Skeletal muscle cell (primary cell): ENCODE measurements at regions not wholly inside any gene's neighbourhood (a gene's known extent, or its start where the extent isn't known, plus 50 kb on each side); places are given as distances from the start of the nearest gene placed in this dataset.
"Not testable (repeated sequence)": the region's sequence is repeated elsewhere in the genome, so short reads cannot be mapped to it uniquely, and the experiment has no call there.

Source experiments
- DNase-seq: peaks from one replicate; pipeline ENCODE4 v3.0.0-alpha.2; 2010; ENCODE audit warnings: low read depth
- H3K4me3 ChIP-seq: 2 replicates; pipeline ENCODE4 v1.5.1; 2011; ENCODE audit warnings: low read depth, mild to moderate bottlenecking, control low read depth, low read length, moderate library complexity

GRCh38 chr14:48274826-48275225, 599.4 kb upstream of the MDGA2 start:
- DNase-seq = no peak
- H3K4me3 ChIP-seq = no peak overlapping the region

GRCh38 chr14:48267926-48268325, 592.5 kb upstream of the MDGA2 start:
- H3K4me3 ChIP-seq, DNase-seq: not testable (repeated sequence)

- H3K4me3 ChIP-seq, DNase-seq: not testable (repeated sequence)
Measured at GRCh38 chr14:48266201-48266600, 590.8 kb upstream of the MDGA2 start.

GRCh38 chr14:48261436-48261835, 586.0 kb upstream of the MDGA2 start:
- H3K4me3 ChIP-seq = no peak overlapping the region
- no peak for DNase-seq

- not testable (repeated sequence) for H3K4me3 ChIP-seq, DNase-seq
Measured at GRCh38 chr14:48260394-48261295, 585.2 kb upstream of the MDGA2 start.

GRCh38 chr14:48259876-48260275, 584.5 kb upstream of the MDGA2 start:
- not testable (repeated sequence) for H3K4me3 ChIP-seq, DNase-seq

GRCh38 chr14:48259232-48259631, 583.8 kb upstream of the MDGA2 start:
- DNase-seq, H3K4me3 ChIP-seq: not testable (repeated sequence)

- not testable (repeated sequence) for H3K4me3 ChIP-seq, DNase-seq
Measured at GRCh38 chr14:48258703-48259102, 583.3 kb upstream of the MDGA2 start.

- no peak overlapping the region for H3K4me3 ChIP-seq
- no peak for DNase-seq
Measured at GRCh38 chr14:48253020-48253419, 577.6 kb upstream of the MDGA2 start.

GRCh38 chr14:48251290-48251689, 575.9 kb upstream of the MDGA2 start:
- DNase-seq = no peak
- H3K4me3 ChIP-seq = no peak overlapping the region

GRCh38 chr14:48250575-48250974, 575.2 kb upstream of the MDGA2 start:
- no peak for DNase-seq
- no peak overlapping the region for H3K4me3 ChIP-seq

- no peak for DNase-seq
- H3K4me3 ChIP-seq = no peak overlapping the region
Measured at GRCh38 chr14:48247977-48248376, 572.6 kb upstream of the MDGA2 start.

- no peak overlapping the region for H3K4me3 ChIP-seq
Measured at GRCh38 chr14:48243900-48244299, 568.5 kb upstream of the MDGA2 start.

GRCh38 chr14:48229091-48229490, 553.7 kb upstream of the MDGA2 start:
- no peak for DNase-seq
- no peak overlapping the region for H3K4me3 ChIP-seq

More at GRCh38 chr14:48243900-48244299, 568.5 kb upstream of the MDGA2 start:
- DNase-seq = no peak

GRCh38 chr14:48193893-48194292, 518.5 kb upstream of the MDGA2 start:
- no peak overlapping the region for H3K4me3 ChIP-seq
- no peak for DNase-seq

GRCh38 chr14:48149624-48150023, 474.2 kb upstream of the MDGA2 start:
- DNase-seq, H3K4me3 ChIP-seq: not testable (repeated sequence)

GRCh38 chr14:48140804-48141203, 465.4 kb upstream of the MDGA2 start:
- DNase-seq = no peak
- no peak overlapping the region for H3K4me3 ChIP-seq

GRCh38 chr14:48129472-48129871, 454.1 kb upstream of the MDGA2 start:
- DNase-seq = no peak
- no peak overlapping the region for H3K4me3 ChIP-seq

GRCh38 chr14:48127674-48128073, 452.3 kb upstream of the MDGA2 start:
- DNase-seq = no peak
- H3K4me3 ChIP-seq = no peak overlapping the region

- H3K4me3 ChIP-seq = no peak overlapping the region
- peak; percentile 3 for DNase-seq
Measured at GRCh38 chr14:48125654-48126053, 450.2 kb upstream of the MDGA2 start.

GRCh38 chr14:48113713-48114112, 438.3 kb upstream of the MDGA2 start:
- no peak overlapping the region for H3K4me3 ChIP-seq
- no peak for DNase-seq
